Activated CD4-positive, alpha-beta T cell treated with anti-CD3 and anti-CD28 coated beads, Interleukin-10, Interleukin-2, amounts not matched to agents 100 ng/mL and 50 ng/mL, durations not matched to agents 16 hours and 8 hours (primary cell): ENCODE measurements at regions not wholly inside any gene's neighbourhood (a gene's known extent, or its start where the extent isn't known, plus 50 kb on each side); places are given as distances from the start of the nearest gene placed in this dataset.
"Not testable (repeated sequence)": the region's sequence is repeated elsewhere in the genome, so short reads cannot be mapped to it uniquely, and the experiment has no call there.

Experiments used
- DNase-seq: peaks from one replicate; pipeline ENCODE4 v3.0.0-alpha.2; 2020

- DNase-seq = no peak
Measured at GRCh38 chr14:27845241-27845850, 921.2 kb upstream of the FOXG1 start.

- no peak for DNase-seq
Measured at GRCh38 chr14:27845902-27846301, 920.7 kb upstream of the FOXG1 start.

- not testable (repeated sequence) for DNase-seq
Measured at GRCh38 chr14:27847480-27847879, 919.1 kb upstream of the FOXG1 start.

GRCh38 chr14:27849193-27849592 is 917.4 kb upstream of the FOXG1 start:
- DNase-seq = not testable (repeated sequence)

- DNase-seq = no peak
Measured at GRCh38 chr14:27862684-27863083, 903.9 kb upstream of the FOXG1 start.

- DNase-seq = no peak
Measured at GRCh38 chr14:27863166-27863565, 903.4 kb upstream of the FOXG1 start.

GRCh38 chr14:27881063-27881462 is 885.5 kb upstream of the FOXG1 start:
- DNase-seq = no peak

- DNase-seq = no peak
Measured at GRCh38 chr14:27881646-27882045, 884.9 kb upstream of the FOXG1 start.

GRCh38 chr14:27886256-27886655 is 880.3 kb upstream of the FOXG1 start:
- no peak for DNase-seq

- DNase-seq = no peak
Measured at GRCh38 chr14:27890259-27890658, 876.3 kb upstream of the FOXG1 start.

GRCh38 chr14:27908484-27908883 is 858.1 kb upstream of the FOXG1 start:
- not testable (repeated sequence) for DNase-seq

GRCh38 chr14:27916326-27916725 is 850.3 kb upstream of the FOXG1 start:
- no peak for DNase-seq

GRCh38 chr14:27917896-27918295 is 848.7 kb upstream of the FOXG1 start:
- no peak for DNase-seq

GRCh38 chr14:27927519-27927918 is 839.1 kb upstream of the FOXG1 start:
- no peak for DNase-seq

- no peak for DNase-seq
Measured at GRCh38 chr14:27929797-27930347, 836.7 kb upstream of the FOXG1 start.

GRCh38 chr14:27938392-27938791 is 828.2 kb upstream of the FOXG1 start:
- no peak for DNase-seq

GRCh38 chr14:27945512-27945911 is 821.1 kb upstream of the FOXG1 start:
- DNase-seq = no peak

- DNase-seq = no peak
Measured at GRCh38 chr14:27958757-27959156, 807.8 kb upstream of the FOXG1 start.

GRCh38 chr14:27995691-27996090 is 770.9 kb upstream of the FOXG1 start:
- DNase-seq = no peak

- DNase-seq = no peak
Measured at GRCh38 chr14:28001002-28001401, 765.6 kb upstream of the FOXG1 start.

GRCh38 chr14:28012629-28013415 is 753.8 kb upstream of the FOXG1 start:
- no peak for DNase-seq

GRCh38 chr14:28020112-28020511 is 746.5 kb upstream of the FOXG1 start:
- DNase-seq = no peak

- DNase-seq = no peak
Measured at GRCh38 chr14:28023853-28024252, 742.7 kb upstream of the FOXG1 start.

GRCh38 chr14:28052251-28052650 is 714.3 kb upstream of the FOXG1 start:
- DNase-seq = no peak
